ENCODE measurements at regions not wholly inside any gene's neighbourhood (a gene's known extent, or its start where the extent isn't known, plus 50 kb on each side); places are given as distances from the start of the nearest gene placed in this dataset.
"Not testable (repeated sequence)": the region's sequence is repeated elsewhere in the genome, so short reads cannot be mapped to it uniquely, and the experiment has no call there.

- DNase-seq: no peak
Measured at GRCh38 chr14:70269582-70269981, 80.8 kb upstream of the SLC8A3 start.

GRCh38 chr14:70268760-70269159 is 80.0 kb upstream of the SLC8A3 start:
- no peak for DNase-seq

DNA sequence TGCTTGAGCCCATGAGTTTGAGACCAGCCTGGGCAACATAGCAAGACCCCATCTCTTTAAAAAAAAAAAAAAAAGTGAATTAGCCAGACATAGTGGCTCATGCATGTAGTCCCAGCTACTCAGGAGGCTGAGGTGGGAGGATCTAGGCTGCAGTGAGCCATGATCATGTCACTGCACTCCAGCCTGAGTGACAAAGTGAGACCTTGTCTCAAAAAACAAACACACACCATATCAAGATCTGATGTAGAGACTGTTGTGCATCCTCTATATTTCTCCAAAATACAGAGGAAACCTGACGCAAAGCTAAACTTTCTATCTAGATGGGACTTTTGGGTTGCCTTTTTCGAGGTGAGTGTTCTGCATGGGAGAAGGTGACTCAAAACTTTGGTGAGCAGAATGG is 77.4 kb upstream of the SLC8A3 start:
- DNase-seq: no peak

DNA sequence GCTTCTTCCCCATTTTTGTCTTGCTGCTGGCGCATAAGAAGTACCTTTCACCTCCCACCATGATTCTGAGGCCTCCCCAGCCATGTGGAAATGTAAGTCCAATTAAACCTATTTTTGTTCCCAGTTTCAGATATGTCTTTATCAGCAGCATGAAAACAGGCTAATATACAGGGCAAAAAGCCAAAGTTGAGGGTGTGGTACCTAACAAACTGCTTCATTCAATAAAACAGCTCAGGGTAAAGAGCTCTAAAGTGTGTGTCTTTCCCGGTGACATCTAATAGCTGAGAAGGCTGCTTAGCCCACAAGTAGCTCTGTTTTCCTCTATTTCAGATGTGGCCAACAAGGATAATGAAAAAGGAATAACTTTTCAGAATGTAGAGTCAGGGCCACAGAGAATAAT is 76.7 kb upstream of the SLC8A3 start:
- DNase-seq: no peak

DNA sequence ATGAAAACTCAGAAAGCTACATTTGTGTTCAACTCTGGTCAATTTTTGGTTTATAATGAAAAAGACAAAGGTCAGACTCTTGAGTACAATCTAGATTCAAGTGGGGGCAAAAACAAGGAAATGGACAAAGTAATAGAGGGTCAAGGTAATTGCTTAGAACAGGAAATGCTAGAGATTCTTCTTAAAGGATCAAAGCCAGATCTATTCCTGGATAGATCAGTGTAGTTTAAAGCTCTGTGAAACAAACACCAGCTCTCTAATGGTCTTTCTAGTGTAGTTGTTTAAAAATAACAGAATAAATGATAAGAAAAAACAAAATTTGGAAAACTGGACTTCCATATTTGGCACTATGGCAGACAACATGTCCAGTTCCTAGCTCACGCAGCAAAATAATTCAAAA is 70.7 kb upstream of the SLC8A3 start:
- no peak for DNase-seq

GRCh38 chr14:70257526-70257925 is 68.8 kb upstream of the SLC8A3 start:
- no peak for DNase-seq

GRCh38 chr14:70256601-70257000 is 67.8 kb upstream of the SLC8A3 start:
- no peak for DNase-seq

GRCh38 chr14:70255071-70256057 is 66.6 kb upstream of the SLC8A3 start:
- peak; percentile 52 for DNase-seq

DNA sequence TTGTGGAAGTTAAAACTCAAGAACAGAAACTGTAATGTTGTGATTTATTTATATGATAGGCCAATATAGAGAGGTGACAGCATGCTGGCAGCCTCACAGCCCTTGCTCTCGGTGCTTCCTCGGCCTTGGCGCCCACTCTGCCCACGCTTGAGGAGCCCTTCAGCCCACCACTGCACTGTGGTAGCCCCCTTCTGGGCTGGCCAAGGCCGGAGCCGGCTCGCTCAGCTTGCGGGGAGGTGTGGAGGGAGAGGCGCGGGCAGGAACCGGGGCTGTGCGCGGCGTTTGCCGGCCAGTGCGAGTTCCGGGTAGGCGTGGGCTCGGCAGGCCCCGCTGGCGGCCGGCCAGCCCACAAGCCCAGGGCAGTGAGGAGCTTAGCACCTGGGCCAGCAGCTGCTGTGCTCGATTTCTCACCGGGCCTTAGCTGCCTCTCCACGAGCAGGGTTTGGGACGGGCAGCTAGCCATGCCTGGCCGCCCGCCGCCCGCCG is 65.8 kb upstream of the SLC8A3 start:
- peak; percentile 32 for DNase-seq

DNA sequence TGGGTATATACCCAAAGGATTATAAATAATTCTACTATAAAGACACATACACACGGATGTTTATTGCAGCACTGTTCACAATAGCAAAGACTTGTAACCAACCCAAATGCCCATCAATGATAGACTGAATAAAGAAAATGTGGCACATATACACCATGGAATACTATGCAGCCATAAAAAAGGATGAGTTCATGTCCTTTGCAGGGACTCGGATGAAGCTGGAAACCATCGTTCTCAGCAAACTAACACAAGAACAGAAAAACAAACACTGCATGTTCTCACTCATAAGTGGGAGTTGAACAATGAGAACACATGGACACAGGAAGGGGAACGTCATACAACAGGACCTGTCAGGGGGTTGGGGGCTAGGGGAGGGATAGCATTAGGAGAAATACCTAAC is 64.8 kb upstream of the SLC8A3 start:
- DNase-seq: not testable (repeated sequence)

DNA sequence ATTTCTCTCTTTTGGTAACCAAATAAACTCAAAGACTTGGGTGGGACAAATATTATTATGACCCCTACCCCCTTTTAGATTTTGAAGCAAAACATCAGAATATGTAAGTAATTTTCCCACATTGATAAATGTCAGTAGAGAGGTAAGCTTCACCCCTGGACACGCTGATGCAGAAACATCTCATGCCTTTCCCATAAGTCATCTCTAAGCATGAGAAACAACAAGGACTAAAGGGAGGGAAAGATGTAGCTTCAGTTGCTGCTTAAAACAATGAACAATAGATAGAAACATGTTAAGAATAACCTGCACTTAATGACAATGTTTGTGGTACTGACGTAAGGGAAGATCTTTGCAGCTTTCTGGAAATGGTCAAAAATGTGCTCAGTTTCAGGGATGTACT is 56.3 kb upstream of the SLC8A3 start:
- no peak for DNase-seq

GRCh38 chr14:70239802-70240201 is 51.1 kb upstream of the SLC8A3 start:
- DNase-seq: no peak

- not testable (repeated sequence) for DNase-seq
Measured at GRCh38 chr14:70238635-70239034, 49.9 kb upstream of the SLC8A3 start.
